ENCODE measurements at regions not wholly inside any gene's neighbourhood (a gene's known extent, or its start where the extent isn't known, plus 50 kb on each side); places are given as distances from the start of the nearest gene placed in this dataset.

DNA sequence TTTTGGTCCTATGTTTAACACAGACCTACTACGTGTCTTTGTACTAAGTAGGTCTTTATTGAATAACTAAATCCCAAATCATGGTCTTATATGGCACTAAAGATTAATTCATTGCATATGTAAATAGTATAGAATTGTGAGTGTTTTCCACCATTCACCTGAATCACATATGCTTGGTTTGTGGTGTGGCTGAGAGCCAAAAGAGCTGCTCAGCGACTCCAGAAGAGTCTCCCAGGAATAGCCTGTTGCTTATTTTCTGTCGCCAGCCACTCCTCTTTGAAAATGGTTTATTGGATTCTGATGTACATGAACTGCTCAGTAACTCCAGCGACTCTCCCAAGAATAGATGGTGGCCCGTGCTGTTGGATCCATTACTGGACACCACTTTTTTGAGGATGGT is 184.5 kb downstream of the CLCN4 start:
- TF ChIP-seq CBFB (CRISPR knock-in tag; IDR thresholded peaks at IDR 0.05) (no peak), ZNF764 (CRISPR knock-in tag; IDR thresholded peaks at IDR 0.05; ENCODE audit: low read depth) (no peak), ZEB2 (IDR thresholded peaks at IDR 0.05) (no peak), EHMT2 (IDR thresholded peaks at IDR 0.05) (no peak), PURB (CRISPR knock-in tag; IDR thresholded peaks at IDR 0.05; ENCODE audit: low read depth) (no peak), HDAC3 (IDR thresholded peaks at IDR 0.05; ENCODE audit: borderline replicate concordance, partially characterized antibody) (no peak), RAD51 (IDR thresholded peaks at IDR 0.05; ENCODE audit: borderline replicate concordance, low read depth) (no peak), SNRNP70 (optimal IDR thresholded peaks at IDR 0.05; ENCODE audit: low read depth, low read length) (no peak)
- TF ChIP-seq, protein P1, sequence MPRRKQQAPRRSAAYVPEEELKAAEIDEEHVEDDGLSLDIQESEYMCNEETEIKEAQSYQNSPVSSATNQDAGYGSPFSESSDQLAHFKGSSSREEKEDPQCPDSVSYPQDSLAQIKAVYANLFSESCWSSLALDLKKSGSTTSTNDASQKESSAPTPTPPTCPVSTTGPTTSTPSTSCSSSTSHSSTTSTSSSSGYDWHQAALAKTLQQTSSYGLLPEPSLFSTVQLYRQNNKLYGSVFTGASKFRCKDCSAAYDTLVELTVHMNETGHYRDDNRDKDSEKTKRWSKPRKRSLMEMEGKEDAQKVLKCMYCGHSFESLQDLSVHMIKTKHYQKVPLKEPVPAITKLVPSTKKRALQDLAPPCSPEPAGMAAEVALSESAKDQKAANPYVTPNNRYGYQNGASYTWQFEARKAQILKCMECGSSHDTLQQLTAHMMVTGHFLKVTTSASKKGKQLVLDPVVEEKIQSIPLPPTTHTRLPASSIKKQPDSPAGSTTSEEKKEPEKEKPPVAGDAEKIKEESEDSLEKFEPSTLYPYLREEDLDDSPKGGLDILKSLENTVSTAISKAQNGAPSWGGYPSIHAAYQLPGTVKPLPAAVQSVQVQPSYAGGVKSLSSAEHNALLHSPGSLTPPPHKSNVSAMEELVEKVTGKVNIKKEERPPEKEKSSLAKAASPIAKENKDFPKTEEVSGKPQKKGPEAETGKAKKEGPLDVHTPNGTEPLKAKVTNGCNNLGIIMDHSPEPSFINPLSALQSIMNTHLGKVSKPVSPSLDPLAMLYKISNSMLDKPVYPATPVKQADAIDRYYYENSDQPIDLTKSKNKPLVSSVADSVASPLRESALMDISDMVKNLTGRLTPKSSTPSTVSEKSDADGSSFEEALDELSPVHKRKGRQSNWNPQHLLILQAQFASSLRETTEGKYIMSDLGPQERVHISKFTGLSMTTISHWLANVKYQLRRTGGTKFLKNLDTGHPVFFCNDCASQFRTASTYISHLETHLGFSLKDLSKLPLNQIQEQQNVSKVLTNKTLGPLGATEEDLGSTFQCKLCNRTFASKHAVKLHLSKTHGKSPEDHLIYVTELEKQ (CRISPR knock-in tag; IDR thresholded peaks at IDR 0.05) = no peak
- no peaks in the 10 kb centered on the region for H3K27me3 ChIP-seq (ENCODE audit: control insufficient read depth in 2 of 2, insufficient read depth in 2 of 2, low read length in 2 of 2)
- no peak for FAIRE-seq
- no peaks in the 10 kb centered on the region for H4K20me1 ChIP-seq (replicated peaks; ENCODE audit: control insufficient read depth, insufficient read depth, low read length)
- no peaks in the 10 kb centered on the region for H3K79me2 ChIP-seq (ENCODE audit: control insufficient read depth, insufficient read depth, low read length)
- BruUV-seq (replicated peaks) = no TSS peak
- no peak for ATAC-seq
- intact Hi-C loops (cut with micrococcal nuclease) (no loop called here), in situ Hi-C loops (cut with MboI) (no loop called here)
- H3K9ac ChIP-seq (ENCODE audit: insufficient read depth in 1 of 2, low read depth in 2 of 2, low read length in 2 of 2) = no peak overlapping the region
- WGBS (ENCODE audit: insufficient coverage, low coverage, missing lambda C conversion rate) = 2% methylated on average over 5 of the region's 5 CpGs
- H3K27ac ChIP-seq (ENCODE audit: extremely low read depth, low read depth, low read length) = no peak overlapping the region
- no peaks in the 10 kb centered on the region for H3K9me1 ChIP-seq (ENCODE audit: control insufficient read depth, insufficient read depth, low read length)
- H3K4me1 ChIP-seq (replicated peaks in 1 of 2; ENCODE audit: control insufficient read depth in 2 of 2, insufficient read depth in 2 of 2, low read length in 2 of 2) = no peaks in the 10 kb centered on the region
- H2AFZ ChIP-seq (ENCODE audit: low read depth, low read length) = no peak overlapping the region
- ChIA-PET POLR2A (interaction anchor here (0.7 kb wide), 1 partner anchor 19 kb away, joined by 3 read pairs; no protein-coding TSS in a partner anchor), CTCF (ENCODE audit: low intra/inter-chr PET ratio) (no interaction called here)
- H3K36me3 ChIP-seq (ENCODE audit: control insufficient read depth, insufficient read depth, low read length) = no peaks in the 10 kb centered on the region
- no peak overlapping the region for H3K4me2 ChIP-seq (ENCODE audit: insufficient read depth, low read length)
- no peaks in the 10 kb centered on the region for H3K9me3 ChIP-seq (replicated peaks; ENCODE audit: control insufficient read depth, insufficient read depth, low read depth, low read length)
- no peak overlapping the region for H3K4me3 ChIP-seq
- no peak for DNase-seq (ENCODE audit: extremely low read depth in 1 of 4, low spot score in 3 of 4)

Data from K562 (cell line).